ENCODE measurements at regions not wholly inside any gene's neighbourhood (a gene's known extent, or its start where the extent isn't known, plus 50 kb on each side); places are given as distances from the start of the nearest gene placed in this dataset.

GRCh38 chr2:100194951-100195350 lies 52.6 kb upstream of the AFF3 start:
- Histone ChIP-seq H3K4me3 (ENCODE audit: low read depth in 1 of 2, low read length in 2 of 2) (no peak overlapping the region), H3K9ac (ENCODE audit: low read depth in 1 of 2, low read length in 2 of 2) (no peak overlapping the region), H3K27ac (ENCODE audit: low read depth, low read length) (no peak overlapping the region), H3K9me3 (ENCODE audit: control insufficient read depth in 1 of 2, low read length in 2 of 2) (no peaks in the 10 kb centered on the region), H3K4me1 (ENCODE audit: control insufficient read depth in 1 of 2, insufficient read depth in 2 of 2, low read length in 2 of 2) (peaks cover 9 to 19% of the 10 kb centered on the region in 2 donors), H3K36me3 (ENCODE audit: control insufficient read depth in 1 of 2, insufficient read depth in 2 of 2, low read length in 2 of 2) (no peaks in the 10 kb centered on the region), H3K27me3 (ENCODE audit: control insufficient read depth in 1 of 2, insufficient read depth in 2 of 2, low read length in 2 of 2) (no peaks in the 10 kb centered on the region)

- Histone ChIP-seq H3K27me3 (ENCODE audit: control insufficient read depth in 1 of 2, insufficient read depth in 2 of 2, low read length in 2 of 2) (no peaks in the 10 kb centered on the region), H3K4me3 (ENCODE audit: low read depth in 1 of 2, low read length in 2 of 2) (no peak overlapping the region), H3K9me3 (ENCODE audit: control insufficient read depth in 1 of 2, low read length in 2 of 2) (no peaks in the 10 kb centered on the region), H3K27ac (ENCODE audit: low read depth, low read length) (no peak overlapping the region), H3K4me1 (ENCODE audit: control insufficient read depth in 1 of 2, insufficient read depth in 2 of 2, low read length in 2 of 2) (peaks cover 9 to 19% of the 10 kb centered on the region in 2 donors), H3K9ac (ENCODE audit: low read depth in 1 of 2, low read length in 2 of 2) (no peak overlapping the region), H3K36me3 (ENCODE audit: control insufficient read depth in 1 of 2, insufficient read depth in 2 of 2, low read length in 2 of 2) (no peaks in the 10 kb centered on the region)
Observed at GRCh38 chr2:100193291-100193710, 50.9 kb upstream of the AFF3 start.

GRCh38 chr2:100192825-100193224 lies 50.4 kb upstream of the AFF3 start:
- H3K4me3 ChIP-seq (ENCODE audit: low read depth in 1 of 2, low read length in 2 of 2): no peak overlapping the region
- H3K27ac ChIP-seq (ENCODE audit: low read depth, low read length): no peak overlapping the region
- peaks cover 8 to 17% of the 10 kb centered on the region in 2 donors for H3K4me1 ChIP-seq (ENCODE audit: control insufficient read depth in 1 of 2, insufficient read depth in 2 of 2, low read length in 2 of 2)
- H3K36me3 ChIP-seq (ENCODE audit: control insufficient read depth in 1 of 2, insufficient read depth in 2 of 2, low read length in 2 of 2): no peaks in the 10 kb centered on the region
- H3K9ac ChIP-seq (ENCODE audit: low read depth in 1 of 2, low read length in 2 of 2): no peak overlapping the region
- no peaks in the 10 kb centered on the region for H3K27me3 ChIP-seq (ENCODE audit: control insufficient read depth in 1 of 2, insufficient read depth in 2 of 2, low read length in 2 of 2)
- no peaks in the 10 kb centered on the region for H3K9me3 ChIP-seq (ENCODE audit: control insufficient read depth in 1 of 2, low read length in 2 of 2)

GRCh38 chr2:100192300-100192699 lies 49.9 kb upstream of the AFF3 start:
- Histone ChIP-seq H3K27me3 (ENCODE audit: control insufficient read depth in 1 of 2, insufficient read depth in 2 of 2, low read length in 2 of 2) (no peaks in the 10 kb centered on the region), H3K4me1 (ENCODE audit: control insufficient read depth in 1 of 2, insufficient read depth in 2 of 2, low read length in 2 of 2) (peaks cover 5 to 12% of the 10 kb centered on the region in 2 donors), H3K4me3 (ENCODE audit: low read depth in 1 of 2, low read length in 2 of 2) (no peak overlapping the region), H3K9ac (ENCODE audit: low read depth in 1 of 2, low read length in 2 of 2) (no peak overlapping the region), H3K9me3 (ENCODE audit: control insufficient read depth in 1 of 2, low read length in 2 of 2) (no peaks in the 10 kb centered on the region), H3K36me3 (ENCODE audit: control insufficient read depth in 1 of 2, insufficient read depth in 2 of 2, low read length in 2 of 2) (no peaks in the 10 kb centered on the region), H3K27ac (ENCODE audit: low read depth, low read length) (no peak overlapping the region)

Measured in duodenal mucosa (tissue), 2 donors.